ENCODE measurements at regions not wholly inside any gene's neighbourhood (a gene's known extent, or its start where the extent isn't known, plus 50 kb on each side); places are given as distances from the start of the nearest gene placed in this dataset.
"Not testable (repeated sequence)": the region's sequence is repeated elsewhere in the genome, so short reads cannot be mapped to it uniquely, and the experiment has no call there.

GRCh38 chr17:26774291-26775218 lies 519.4 kb upstream of the WSB1 start:
- no peak for TF ChIP-seq EZH2 (IDR thresholded peaks at IDR 0.05; ENCODE audit: borderline replicate concordance, low read depth, low read length, poor library complexity, severe bottlenecking)
- Histone ChIP-seq H3K27me3 (replicated peaks; ENCODE audit: insufficient read depth, low read depth, low read length, poor library complexity) (no peaks in the 10 kb centered on the region), H3K36me3 (ENCODE audit: insufficient read depth, low read length, poor library complexity, severe bottlenecking) (no peaks in the 10 kb centered on the region), H3K27ac (ENCODE audit: low read depth, low read length, poor library complexity, severe bottlenecking) (no peak overlapping the region), H3K4me1 (ENCODE audit: insufficient read depth, low read length, poor library complexity, severe bottlenecking) (no peaks in the 10 kb centered on the region), H3K4me3 (ENCODE audit: low read depth, low read length, poor library complexity, severe bottlenecking) (no peak overlapping the region), H3K9me3 (ENCODE audit: low read depth, low read length, poor library complexity, severe bottlenecking) (peaks cover 14% of the 10 kb centered on the region)
- intact Hi-C loops (cut with micrococcal nuclease; ENCODE audit: unreplicated experiment): no loop called here
- BruUV-seq (replicated peaks): no TSS peak
- POLR2A ChIA-PET (ENCODE audit: low non-redundant PET): no interaction called here
- DNase-seq (ENCODE audit: low spot score): no peak
- CTCF ChIA-PET: no interaction called here

- Histone ChIP-seq H3K36me3 (ENCODE audit: insufficient read depth, low read length, poor library complexity, severe bottlenecking) (no peaks in the 10 kb centered on the region), H3K4me3 (ENCODE audit: low read depth, low read length, poor library complexity, severe bottlenecking) (no peak overlapping the region), H3K9me3 (ENCODE audit: low read depth, low read length, poor library complexity, severe bottlenecking) (peaks cover 14% of the 10 kb centered on the region), H3K4me1 (ENCODE audit: insufficient read depth, low read length, poor library complexity, severe bottlenecking) (no peaks in the 10 kb centered on the region), H3K27ac (ENCODE audit: low read depth, low read length, poor library complexity, severe bottlenecking) (no peak overlapping the region), H3K27me3 (replicated peaks; ENCODE audit: insufficient read depth, low read depth, low read length, poor library complexity) (no peaks in the 10 kb centered on the region)
- TF ChIP-seq CTCF (conservative IDR thresholded peaks at IDR 0.05; ENCODE audit: low read depth, low read length) (no peak), EZH2 (IDR thresholded peaks at IDR 0.05; ENCODE audit: borderline replicate concordance, low read depth, low read length, poor library complexity, severe bottlenecking) (no peak)
- intact Hi-C loops (cut with micrococcal nuclease; ENCODE audit: unreplicated experiment): no loop called here
- no TSS peak for BruUV-seq (replicated peaks)
- ChIA-PET POLR2A (ENCODE audit: low non-redundant PET) (no interaction called here), CTCF (no interaction called here)
- DNase-seq (ENCODE audit: low spot score): no peak
Observed at GRCh38 chr17:26775219-26775822, 518.6 kb upstream of the WSB1 start.

- H3K27ac ChIP-seq (ENCODE audit: low read depth, low read length, poor library complexity, severe bottlenecking); BruUV-seq (replicated peaks); CTCF ChIA-PET; DNase-seq (ENCODE audit: low spot score); H3K4me1 ChIP-seq (ENCODE audit: insufficient read depth, low read length, poor library complexity, severe bottlenecking); intact Hi-C loops (cut with micrococcal nuclease; ENCODE audit: unreplicated experiment); H3K4me3 ChIP-seq (ENCODE audit: low read depth, low read length, poor library complexity, severe bottlenecking); H3K36me3 ChIP-seq (ENCODE audit: insufficient read depth, low read length, poor library complexity, severe bottlenecking); H3K27me3 ChIP-seq (replicated peaks; ENCODE audit: insufficient read depth, low read depth, low read length, poor library complexity); POLR2A ChIA-PET (ENCODE audit: low non-redundant PET): not testable (repeated sequence)
- H3K9me3 ChIP-seq (ENCODE audit: low read depth, low read length, poor library complexity, severe bottlenecking): peaks cover 35% of the 10 kb centered on the region
Observed at GRCh38 chr17:26780187-26780814, 513.6 kb upstream of the WSB1 start.

GRCh38 chr17:26782153-26782552 lies 511.8 kb upstream of the WSB1 start:
- Histone ChIP-seq H3K27ac (ENCODE audit: low read depth, low read length, poor library complexity, severe bottlenecking) (no peak overlapping the region), H3K4me3 (ENCODE audit: low read depth, low read length, poor library complexity, severe bottlenecking) (no peak overlapping the region), H3K4me1 (ENCODE audit: insufficient read depth, low read length, poor library complexity, severe bottlenecking) (no peaks in the 10 kb centered on the region), H3K9me3 (ENCODE audit: low read depth, low read length, poor library complexity, severe bottlenecking) (peaks cover 53% of the 10 kb centered on the region), H3K27me3 (replicated peaks; ENCODE audit: insufficient read depth, low read depth, low read length, poor library complexity) (no peaks in the 10 kb centered on the region), H3K36me3 (ENCODE audit: insufficient read depth, low read length, poor library complexity, severe bottlenecking) (no peaks in the 10 kb centered on the region)
- DNase-seq (ENCODE audit: low spot score): no peak
- CTCF ChIA-PET: no interaction called here
- intact Hi-C loops (cut with micrococcal nuclease; ENCODE audit: unreplicated experiment): no loop called here
- TF ChIP-seq EZH2 (IDR thresholded peaks at IDR 0.05; ENCODE audit: borderline replicate concordance, low read depth, low read length, poor library complexity, severe bottlenecking): no peak
- TF ChIP-seq CTCF (conservative IDR thresholded peaks at IDR 0.05; ENCODE audit: low read depth, low read length): no peak
- POLR2A ChIA-PET (ENCODE audit: low non-redundant PET): no interaction called here
- BruUV-seq (replicated peaks): no TSS peak
